HCEC 1CT (cell line): ENCODE measurements at regions not wholly inside any gene's neighbourhood (a gene's known extent, or its start where the extent isn't known, plus 50 kb on each side); places are given as distances from the start of the nearest gene placed in this dataset.
"Not testable (repeated sequence)": the region's sequence is repeated elsewhere in the genome, so short reads cannot be mapped to it uniquely, and the experiment has no call there.

Experiments used
- DNase-seq: peaks from one replicate; pipeline ENCODE4 v3.0.0-alpha.2; 2017

- no peak for DNase-seq
Measured at GRCh38 chr19:14328406-14328805, 52.8 kb upstream of the ADGRE5 start.

- not testable (repeated sequence) for DNase-seq
Measured at GRCh38 chr19:14327061-14327460, 54.2 kb upstream of the ADGRE5 start.

- DNase-seq: no peak
Measured at GRCh38 chr19:14325863-14326262, 55.4 kb upstream of the ADGRE5 start.

- DNase-seq: no peak
Measured at GRCh38 chr19:14325134-14325533, 56.1 kb upstream of the ADGRE5 start.

GRCh38 chr19:14322889-14323463 is 58.3 kb upstream of the ADGRE5 start:
- no peak for DNase-seq

- DNase-seq: no peak
Measured at GRCh38 chr19:14320253-14320652, 61.0 kb upstream of the ADGRE5 start.

- DNase-seq: not testable (repeated sequence)
Measured at GRCh38 chr19:14319720-14320119, 61.5 kb upstream of the ADGRE5 start.

GRCh38 chr19:14318873-14319272 is 62.4 kb upstream of the ADGRE5 start:
- no peak for DNase-seq

- DNase-seq: no peak
Measured at GRCh38 chr19:14317157-14317556, 64.1 kb upstream of the ADGRE5 start.

GRCh38 chr19:14315433-14315832 is 65.8 kb upstream of the ADGRE5 start:
- no peak for DNase-seq

- no peak for DNase-seq
Measured at GRCh38 chr19:14310055-14310454, 71.2 kb upstream of the ADGRE5 start.

GRCh38 chr19:14305706-14306105 is 75.5 kb upstream of the ADGRE5 start:
- DNase-seq: no peak

GRCh38 chr19:14301150-14301549 is 80.1 kb upstream of the ADGRE5 start:
- DNase-seq: no peak

- DNase-seq: no peak
Measured at GRCh38 chr19:14300303-14300702, 80.9 kb upstream of the ADGRE5 start.

- not testable (repeated sequence) for DNase-seq
Measured at GRCh38 chr19:14299224-14299827, 81.9 kb upstream of the ADGRE5 start.

- not testable (repeated sequence) for DNase-seq
Measured at GRCh38 chr19:14297883-14298576, 83.2 kb upstream of the ADGRE5 start.

- DNase-seq: not testable (repeated sequence)
Measured at GRCh38 chr19:14294974-14295373, 86.3 kb upstream of the ADGRE5 start.

- DNase-seq: not testable (repeated sequence)
Measured at GRCh38 chr19:14293816-14294170, 87.5 kb upstream of the ADGRE5 start.

- not testable (repeated sequence) for DNase-seq
Measured at GRCh38 chr19:14293101-14293815, 87.3 kb upstream of the ADGRL1 start.

- not testable (repeated sequence) for DNase-seq
Measured at GRCh38 chr19:14289810-14290209, 83.8 kb upstream of the ADGRL1 start.

- not testable (repeated sequence) for DNase-seq
Measured at GRCh38 chr19:14287837-14288236, 81.9 kb upstream of the ADGRL1 start.

- not testable (repeated sequence) for DNase-seq
Measured at GRCh38 chr19:14286594-14286993, 80.6 kb upstream of the ADGRL1 start.

- DNase-seq: not testable (repeated sequence)
Measured at GRCh38 chr19:14285726-14286125, 79.8 kb upstream of the ADGRL1 start.
